ENCODE measurements at regions not wholly inside any gene's neighbourhood (a gene's known extent, or its start where the extent isn't known, plus 50 kb on each side); places are given as distances from the start of the nearest gene placed in this dataset.

DNA sequence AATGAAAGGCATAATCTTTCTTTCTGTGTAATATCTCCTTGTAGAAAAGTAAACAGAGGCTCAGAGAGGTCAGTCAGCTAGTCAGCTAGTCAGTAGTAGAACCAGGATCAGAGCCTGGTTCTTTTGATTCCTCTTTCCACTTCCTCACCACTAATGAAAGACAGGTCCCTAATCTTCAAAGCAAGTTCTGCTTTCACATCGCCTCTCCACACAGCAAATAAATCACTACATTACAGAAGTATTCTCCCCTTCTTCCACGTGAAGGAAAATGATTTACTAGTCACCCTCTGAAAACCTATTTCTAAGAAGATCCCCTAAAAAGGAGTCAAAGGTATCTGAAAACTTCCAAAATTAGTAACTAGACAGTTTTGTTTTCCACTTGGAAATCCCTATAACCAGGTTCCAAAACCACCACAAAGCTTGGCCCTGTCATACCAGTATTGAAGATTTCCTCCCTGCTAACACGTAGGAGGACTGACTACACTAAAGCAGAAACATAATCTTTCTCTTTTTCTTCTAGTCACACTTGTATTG, 140.5 kb upstream of the TARS1 start:
- peak overlapping the region; percentile 50 for H3K4me2 ChIP-seq
- FAIRE-seq (no peak), ATAC-seq (peak in 1 of 2 experiments; percentile 39; a peak in 3 of 6 replicates), DNase-seq (ENCODE audit: low read depth in 1 of 2, low spot score in 1 of 2) (no peak)
- ChIA-PET POLR2A (interaction anchor here (1.3 kb wide), 1 partner anchor 26 kb away, joined by 3 read pairs; no protein-coding TSS in a partner anchor), CTCF (interaction anchor here (0.7 to 6.0 kb wide), 35 partner anchors 10 to 802 kb away, joined by 3 to 54 read pairs (median 4); partner anchors contain the start of gene NPR3)
- H3K4me3 ChIP-seq = no peak overlapping the region
- no peak for TF ChIP-seq ZFP36 (IDR thresholded peaks at IDR 0.05; ENCODE audit: borderline replicate concordance, partially characterized antibody)
- no peak for TF ChIP-seq BCL3 (IDR thresholded peaks at IDR 0.05)
- no peak for TF ChIP-seq MAFK (IDR thresholded peaks at IDR 0.05; ENCODE audit: partially characterized antibody)
- TF ChIP-seq, protein P1, sequence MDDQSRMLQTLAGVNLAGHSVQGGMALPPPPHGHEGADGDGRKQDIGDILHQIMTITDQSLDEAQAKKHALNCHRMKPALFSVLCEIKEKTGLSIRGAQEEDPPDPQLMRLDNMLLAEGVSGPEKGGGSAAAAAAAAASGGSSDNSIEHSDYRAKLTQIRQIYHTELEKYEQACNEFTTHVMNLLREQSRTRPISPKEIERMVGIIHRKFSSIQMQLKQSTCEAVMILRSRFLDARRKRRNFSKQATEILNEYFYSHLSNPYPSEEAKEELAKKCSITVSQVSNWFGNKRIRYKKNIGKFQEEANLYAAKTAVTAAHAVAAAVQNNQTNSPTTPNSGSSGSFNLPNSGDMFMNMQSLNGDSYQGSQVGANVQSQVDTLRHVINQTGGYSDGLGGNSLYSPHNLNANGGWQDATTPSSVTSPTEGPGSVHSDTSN (IDR thresholded peaks at IDR 0.05) = no peak
- TF ChIP-seq GATA3 (IDR thresholded peaks at IDR 0.05; ENCODE audit: borderline replicate concordance) = no peak
- TF ChIP-seq CHD4 (IDR thresholded peaks at IDR 0.05; ENCODE audit: borderline replicate concordance) = no peak
- TF ChIP-seq, protein P2, sequence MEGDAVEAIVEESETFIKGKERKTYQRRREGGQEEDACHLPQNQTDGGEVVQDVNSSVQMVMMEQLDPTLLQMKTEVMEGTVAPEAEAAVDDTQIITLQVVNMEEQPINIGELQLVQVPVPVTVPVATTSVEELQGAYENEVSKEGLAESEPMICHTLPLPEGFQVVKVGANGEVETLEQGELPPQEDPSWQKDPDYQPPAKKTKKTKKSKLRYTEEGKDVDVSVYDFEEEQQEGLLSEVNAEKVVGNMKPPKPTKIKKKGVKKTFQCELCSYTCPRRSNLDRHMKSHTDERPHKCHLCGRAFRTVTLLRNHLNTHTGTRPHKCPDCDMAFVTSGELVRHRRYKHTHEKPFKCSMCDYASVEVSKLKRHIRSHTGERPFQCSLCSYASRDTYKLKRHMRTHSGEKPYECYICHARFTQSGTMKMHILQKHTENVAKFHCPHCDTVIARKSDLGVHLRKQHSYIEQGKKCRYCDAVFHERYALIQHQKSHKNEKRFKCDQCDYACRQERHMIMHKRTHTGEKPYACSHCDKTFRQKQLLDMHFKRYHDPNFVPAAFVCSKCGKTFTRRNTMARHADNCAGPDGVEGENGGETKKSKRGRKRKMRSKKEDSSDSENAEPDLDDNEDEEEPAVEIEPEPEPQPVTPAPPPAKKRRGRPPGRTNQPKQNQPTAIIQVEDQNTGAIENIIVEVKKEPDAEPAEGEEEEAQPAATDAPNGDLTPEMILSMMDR (IDR thresholded peaks at IDR 0.05) = no peak
- TF ChIP-seq BHLHE40 (IDR thresholded peaks at IDR 0.05; ENCODE audit: low read depth, low read length) = no peak
- no peak for TF ChIP-seq MAX (IDR thresholded peaks at IDR 0.05)
- no peak for TF ChIP-seq TP53 (CRISPR knock-in tag; IDR thresholded peaks at IDR 0.05)
- no peak for TF ChIP-seq CBX8 (IDR thresholded peaks at IDR 0.05)
- TF ChIP-seq ATOH8 (CRISPR knock-in tag; IDR thresholded peaks at IDR 0.05; ENCODE audit: low read depth) = no peak
- no peak for TF ChIP-seq PHF8 (IDR thresholded peaks at IDR 0.05; ENCODE audit: borderline replicate concordance, low read depth)
- TF ChIP-seq RAD21 (conservative IDR thresholded peaks at IDR 0.05 in 1 of 2, IDR thresholded peaks at IDR 0.05 in 1 of 2) = no peak; a peak in 1 of 5 replicates
- peak overlapping the region; percentile 9 to 29; a peak in 2 of 6 replicates for H3K27ac ChIP-seq
- H3K9me3 ChIP-seq = no peaks in the 10 kb centered on the region
- H3K4me1 ChIP-seq = peaks cover 5% of the 10 kb centered on the region; the same call in 1 of the 3 replicates
- 11% methylated on average over 3 of the region's 3 CpGs for WGBS (ENCODE audit: missing lambda C conversion rate)

DNA sequence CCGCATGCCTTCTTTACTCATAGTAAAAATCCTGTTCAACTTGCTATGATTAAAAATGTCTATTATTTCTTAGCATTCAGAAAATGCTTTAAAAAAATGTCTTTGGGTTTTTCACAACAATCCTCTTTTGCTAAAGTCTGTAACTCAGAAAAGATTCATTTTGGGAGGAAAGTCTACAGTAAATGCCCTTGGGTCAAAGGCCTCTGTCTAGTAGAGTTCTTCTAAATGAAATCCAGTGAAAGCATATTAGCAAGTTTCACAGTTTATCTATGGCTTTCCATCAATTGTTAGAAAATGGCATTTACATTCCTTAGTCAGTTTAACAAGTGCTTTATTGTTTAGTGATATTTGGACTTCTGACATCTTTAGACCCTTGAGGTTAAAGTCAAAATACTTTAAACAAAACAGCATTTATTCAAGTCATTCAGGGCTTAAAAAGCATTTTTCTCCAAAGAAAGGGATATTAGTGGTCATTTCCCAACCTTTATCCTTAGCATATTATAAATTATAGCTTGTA, 137.1 kb upstream of the TARS1 start:
- CTCF ChIA-PET = no interaction called here
- POLR2A ChIA-PET = interaction anchor here (1.0 kb wide), 1 partner anchor 9 kb away, joined by 4 read pairs; no protein-coding TSS in a partner anchor
- no peak overlapping the region for H3K4me2 ChIP-seq
- H3K9me3 ChIP-seq = no peaks in the 10 kb centered on the region
- no peak for DNase-seq (ENCODE audit: low read depth in 1 of 2, low spot score in 1 of 2)
- H3K27ac ChIP-seq = no peak overlapping the region
- FAIRE-seq = peak; percentile 7
- TF ChIP-seq MAX (IDR thresholded peaks at IDR 0.05) (no peak), CHD4 (IDR thresholded peaks at IDR 0.05; ENCODE audit: borderline replicate concordance) (no peak), MAZ (IDR thresholded peaks at IDR 0.05; ENCODE audit: borderline replicate concordance, low read depth, low read length) (no peak), ZC3H11A (IDR thresholded peaks at IDR 0.05) (no peak), RNF2 (IDR thresholded peaks at IDR 0.05; ENCODE audit: borderline replicate concordance, low read depth) (no peak), E2F6 (IDR thresholded peaks at IDR 0.05; ENCODE audit: borderline replicate concordance, low read depth) (no peak)
- H3K4me3 ChIP-seq = no peak overlapping the region
- 95% methylated on average over 1 of the region's 1 CpG for WGBS (ENCODE audit: missing lambda C conversion rate)
- no peak for ATAC-seq
- peaks cover 5% of the 10 kb centered on the region; the same call in 1 of the 3 replicates for H3K4me1 ChIP-seq

All from A549 (cell line).